NCI-H526 (cell line): ENCODE measurements at regions not wholly inside any gene's neighbourhood (a gene's known extent, or its start where the extent isn't known, plus 50 kb on each side); places are given as distances from the start of the nearest gene placed in this dataset.

Source experiments
- DNase-seq, 2 experiments: peaks; one replicate each; lab custom pipeline; 2025; lab: John Stamatoyannopoulos, UW

DNA sequence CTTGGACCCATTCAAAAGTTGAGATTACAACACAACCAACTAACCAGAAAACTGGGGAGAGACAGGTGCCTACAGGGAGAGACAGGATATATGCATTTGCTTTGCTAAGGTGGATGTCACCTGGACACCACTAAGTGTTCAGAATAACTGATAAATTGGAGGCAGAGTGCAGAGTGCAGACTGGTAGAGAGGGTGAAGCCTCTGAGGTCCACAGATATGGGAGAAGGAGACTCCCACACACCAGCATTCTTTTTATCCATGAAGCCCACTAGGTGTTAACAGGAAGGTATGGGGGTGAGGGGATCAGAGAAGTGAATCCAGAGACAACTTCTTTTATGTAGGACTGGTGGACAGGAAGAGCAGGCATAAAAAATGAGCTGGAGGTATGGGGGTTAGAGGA lies 1310.0 kb upstream of the ZEB2 start:
- no peak for DNase-seq

DNA sequence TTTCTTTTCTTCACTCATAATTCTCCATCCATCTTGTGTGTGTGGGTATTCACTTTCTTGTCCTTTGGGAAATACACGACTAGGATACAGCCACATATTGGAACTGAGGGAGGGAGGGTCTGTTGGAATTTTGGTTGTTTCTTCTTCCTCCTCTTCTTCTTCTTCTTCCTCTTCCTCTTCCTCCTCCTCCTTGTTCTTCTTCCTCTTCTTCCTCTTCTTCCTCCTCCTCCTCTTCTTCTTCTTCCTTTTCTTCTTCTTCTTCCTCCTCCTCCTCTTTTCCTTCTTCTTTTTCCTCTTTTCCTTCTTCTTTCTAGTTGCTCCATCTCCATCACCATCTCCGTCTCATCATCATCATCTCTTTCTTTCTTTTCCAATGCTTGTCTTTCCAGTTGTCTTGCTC lies 1307.3 kb upstream of the ZEB2 start:
- DNase-seq, result no peak

DNA sequence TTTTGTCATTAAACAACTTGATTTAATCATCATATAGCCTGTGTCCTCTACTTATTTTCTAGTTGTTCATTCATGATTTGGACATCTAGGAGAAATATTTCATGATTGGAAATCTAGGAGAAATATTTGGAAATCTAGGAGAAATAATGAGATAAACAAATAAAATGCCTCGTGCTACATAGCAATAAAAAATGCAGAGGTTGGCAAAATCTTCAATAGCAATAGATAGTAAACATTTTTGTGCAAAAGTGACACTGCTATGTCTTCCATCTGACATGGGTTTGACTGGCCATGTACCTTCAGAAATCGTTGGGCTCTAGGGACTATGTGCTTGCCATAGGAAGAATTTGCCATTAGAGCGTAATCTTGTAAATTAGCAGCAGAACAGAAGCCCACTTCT lies 1304.5 kb upstream of the ZEB2 start:
- no peak for DNase-seq

DNA sequence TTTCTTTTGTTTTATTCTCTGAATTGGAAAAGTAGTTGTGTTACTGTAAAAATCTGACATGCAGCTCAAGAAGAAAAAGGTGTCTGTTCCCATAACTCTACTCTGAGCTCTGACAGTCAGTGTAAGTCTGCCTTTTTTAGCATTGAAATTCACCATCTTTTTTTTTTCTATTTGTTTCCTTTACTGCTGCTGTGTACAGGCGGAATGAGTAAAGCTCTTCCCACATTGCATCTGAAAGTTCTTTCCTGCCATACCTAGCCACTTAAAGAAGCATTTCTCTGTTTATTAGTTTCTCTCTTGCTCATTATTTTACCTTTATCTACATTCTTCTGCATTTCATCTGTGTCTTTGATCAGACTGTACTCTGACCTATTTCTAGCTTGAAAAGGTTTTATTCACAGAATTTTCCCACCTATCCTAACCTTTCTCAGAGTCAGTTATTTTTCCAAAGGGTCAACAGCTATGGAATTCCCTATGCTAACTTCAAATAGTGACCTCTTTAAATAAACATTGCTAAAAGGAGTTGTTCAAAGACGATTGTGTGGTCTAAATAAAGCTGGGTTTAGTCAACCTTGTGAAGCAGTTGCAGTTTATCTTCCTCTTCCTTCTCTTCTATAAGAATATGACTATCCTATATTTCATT lies 1303.1 kb upstream of the ZEB2 start:
- no peak for DNase-seq

DNA sequence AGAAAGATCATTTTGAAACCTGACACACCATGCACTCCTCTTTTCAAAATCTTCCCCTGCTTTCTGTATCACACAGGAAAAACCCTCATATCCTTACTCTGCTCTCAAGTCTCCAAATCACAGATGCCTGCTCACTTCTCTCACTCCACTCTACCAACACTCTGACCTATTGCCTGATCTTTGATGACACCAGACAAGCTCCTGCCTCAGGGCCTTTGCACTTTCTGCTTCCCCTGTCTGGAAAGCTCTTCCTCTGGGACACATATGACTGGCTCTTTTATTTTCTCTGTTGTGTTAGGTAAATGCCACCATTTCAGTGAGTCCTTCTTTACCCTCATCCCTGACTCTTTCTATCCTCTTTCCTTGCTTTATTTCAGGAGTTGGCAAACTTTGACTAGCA lies 1300.7 kb upstream of the ZEB2 start:
- DNase-seq, result no peak

DNA sequence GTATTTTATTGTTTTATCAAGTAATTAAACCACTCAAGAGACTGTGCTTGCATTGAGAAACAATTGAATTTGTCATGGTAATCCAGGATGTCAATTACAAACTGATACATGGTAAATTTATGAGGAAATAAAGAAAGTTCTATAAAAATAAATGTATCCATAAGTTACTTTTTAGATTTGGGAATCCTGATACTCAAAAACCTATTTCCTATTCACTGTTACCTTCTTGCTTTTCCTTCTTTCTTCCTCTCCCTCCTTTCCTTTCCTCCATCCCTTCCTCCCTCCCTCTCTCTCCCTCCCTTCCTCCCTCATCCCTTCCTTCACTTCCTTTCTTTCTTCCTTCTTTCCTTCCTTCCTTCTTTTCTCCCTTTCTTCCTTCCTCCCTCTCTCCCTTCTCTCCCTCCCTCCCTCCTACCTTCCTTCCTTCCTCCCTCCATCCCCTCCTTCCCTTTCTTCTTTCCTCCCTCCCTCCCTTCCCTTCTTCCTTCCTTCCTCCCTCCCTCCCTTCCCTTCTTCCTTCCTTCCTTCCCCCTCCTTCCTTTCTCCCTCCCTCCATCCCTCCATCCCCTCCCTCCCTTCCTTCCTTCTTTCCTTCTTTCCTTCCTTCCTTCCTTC lies 1299.1 kb upstream of the ZEB2 start:
- DNase-seq, result no peak

DNA sequence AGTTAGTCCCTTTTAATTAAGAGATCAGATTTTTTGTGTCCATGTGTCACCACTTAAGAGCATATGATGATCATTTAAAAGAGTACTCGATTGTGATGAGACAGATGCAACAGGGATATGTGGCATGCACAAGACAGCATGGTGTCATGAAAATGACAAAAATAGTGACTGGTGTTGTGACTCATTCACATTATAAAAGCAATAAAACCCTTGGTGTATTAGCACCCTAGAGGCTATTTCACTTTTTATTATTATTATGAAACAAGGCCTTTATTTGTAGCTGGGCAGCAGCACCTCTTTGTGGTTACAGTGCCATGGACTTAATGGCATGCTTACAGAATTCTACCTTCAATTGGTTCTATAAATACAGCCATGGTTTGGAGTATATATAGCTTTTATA lies 1296.0 kb upstream of the ZEB2 start:
- DNase-seq, result no peak

DNA sequence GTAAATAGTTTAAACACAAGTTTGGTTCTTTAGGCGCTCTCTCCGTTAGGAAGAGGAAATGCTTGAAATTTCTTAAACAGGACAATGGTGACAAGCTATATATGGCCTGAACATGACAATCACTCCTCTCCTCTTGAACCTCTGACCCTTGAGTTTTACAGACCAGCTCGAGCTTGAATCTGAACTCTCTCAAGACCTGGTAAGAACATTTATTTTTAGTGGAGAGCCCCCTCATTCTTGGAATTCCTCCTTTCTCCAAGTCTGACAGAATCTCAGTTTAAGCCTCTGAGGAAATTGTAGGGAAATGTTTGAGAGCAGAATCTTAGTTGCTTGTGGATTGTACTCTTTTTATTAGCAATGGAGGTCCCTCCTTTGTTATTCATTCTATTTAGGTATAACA lies 1293.6 kb upstream of the ZEB2 start:
- no peak for DNase-seq

DNA sequence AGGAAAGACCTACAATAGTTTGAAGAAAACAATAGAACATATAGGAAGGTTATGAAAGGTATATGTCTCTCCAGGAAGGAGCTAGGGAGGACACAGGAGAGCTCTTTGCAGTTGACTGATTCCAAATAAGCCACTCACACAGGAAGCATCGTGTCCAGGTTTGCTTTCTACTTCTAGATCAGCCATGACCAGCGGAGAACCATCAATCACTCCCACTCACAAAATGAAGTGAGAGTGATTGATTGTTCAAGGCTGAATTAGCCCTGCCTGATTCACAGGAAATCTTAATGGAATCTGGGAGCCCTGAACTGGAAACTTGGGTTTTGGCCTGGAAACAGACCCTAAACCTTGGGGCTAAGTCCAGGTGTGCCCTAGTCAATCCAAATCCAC lies 1292.2 kb upstream of the ZEB2 start:
- DNase-seq, result no peak

DNA sequence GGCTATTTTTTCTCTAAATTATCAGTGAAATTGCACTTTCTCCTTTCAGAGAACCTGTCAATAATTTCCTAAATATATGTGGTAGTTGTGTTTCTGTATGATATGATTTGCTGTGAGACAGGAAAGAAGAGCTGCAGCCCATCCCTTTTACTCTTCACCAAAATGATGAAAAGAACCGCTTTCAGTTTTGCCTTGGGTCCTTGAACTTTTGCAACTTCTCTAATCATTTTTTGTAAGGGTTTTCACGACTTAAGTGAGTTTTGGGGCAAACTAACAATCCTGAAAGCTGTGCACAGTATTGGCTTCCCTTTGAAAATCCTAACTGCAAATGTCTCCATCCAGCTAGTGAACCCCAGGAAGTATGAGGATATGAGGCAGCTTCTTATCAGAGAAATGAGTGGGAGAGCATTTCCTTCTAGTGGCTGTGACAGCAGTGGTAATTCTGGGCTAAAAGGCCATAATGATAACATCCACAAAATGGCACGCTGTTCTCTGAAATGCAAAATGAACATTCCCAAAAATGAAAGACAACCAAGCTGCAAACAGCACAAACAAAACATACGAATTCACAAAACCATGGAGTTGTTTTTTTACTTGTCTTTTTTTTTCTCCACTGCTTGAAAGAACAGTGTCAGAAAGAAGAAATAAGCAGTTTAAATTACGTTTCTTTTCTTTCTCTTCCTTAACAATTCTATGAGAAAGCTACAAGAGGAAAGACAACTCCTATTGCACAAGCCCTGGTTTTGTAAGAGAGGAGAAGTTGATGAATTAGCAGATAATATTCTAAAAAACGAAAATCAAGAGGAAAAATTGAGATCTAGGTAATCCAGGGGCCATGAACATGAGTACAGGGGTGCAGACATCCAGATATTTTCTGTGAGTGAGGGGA lies 1291.6 kb upstream of the ZEB2 start:
- DNase-seq, result no peak

DNA sequence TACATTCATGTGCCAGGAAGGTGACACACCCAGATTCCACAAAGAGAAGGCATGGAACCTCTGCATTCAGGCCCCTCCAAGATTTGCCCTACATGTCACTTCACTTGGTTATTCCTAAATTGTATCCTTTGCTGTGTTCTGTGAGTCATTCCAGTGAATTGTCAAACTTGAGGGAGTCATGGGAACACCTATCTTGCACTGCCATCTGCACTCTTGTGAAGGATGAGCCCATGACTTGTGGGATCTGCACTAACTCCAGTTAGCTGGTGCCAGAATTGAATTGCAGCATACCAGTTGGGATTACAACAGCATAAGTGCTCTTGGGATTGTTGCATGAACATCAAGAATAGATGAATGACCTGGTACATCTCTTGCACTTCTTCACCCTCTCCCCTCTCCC lies 1288.0 kb upstream of the ZEB2 start:
- no peak for DNase-seq

DNA sequence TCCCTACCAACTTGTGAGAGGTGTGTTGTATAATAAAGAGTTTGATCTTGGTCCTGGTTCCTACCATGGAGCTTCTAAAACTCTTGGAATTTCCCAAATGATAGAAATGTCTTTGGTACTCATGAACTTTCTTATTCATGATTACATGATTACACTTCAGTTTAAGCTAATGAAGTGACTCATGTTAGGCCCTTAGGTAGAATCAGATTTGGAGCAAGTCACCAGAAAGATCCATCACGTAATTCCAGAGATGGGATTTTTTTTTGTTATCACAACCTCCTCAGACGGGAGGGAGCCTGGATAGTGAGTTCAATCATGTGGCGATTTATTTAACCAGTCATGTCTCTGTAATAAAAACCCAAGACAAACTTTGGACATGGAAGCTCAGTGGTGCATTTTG lies 1287.6 kb upstream of the ZEB2 start:
- no peak for DNase-seq

DNA sequence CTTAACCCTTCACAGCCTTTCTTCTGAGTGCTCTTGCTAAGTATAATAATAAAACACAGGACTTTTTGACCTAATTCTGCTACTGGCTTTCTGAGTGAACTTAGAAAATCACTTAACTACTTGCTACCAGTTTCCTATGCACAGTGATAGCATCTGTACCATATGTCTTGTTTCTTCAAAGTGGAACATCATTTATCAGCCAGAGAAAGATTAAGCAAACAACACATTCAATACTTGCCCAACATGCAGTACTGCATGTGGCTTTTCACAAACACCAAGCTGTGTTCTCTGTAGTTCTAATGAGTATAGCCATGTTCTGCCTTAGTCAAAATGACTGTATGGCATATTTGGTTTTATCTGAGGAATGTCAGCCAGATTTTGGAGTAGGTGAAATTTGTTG lies 1286.6 kb upstream of the ZEB2 start:
- no peak for DNase-seq

DNA sequence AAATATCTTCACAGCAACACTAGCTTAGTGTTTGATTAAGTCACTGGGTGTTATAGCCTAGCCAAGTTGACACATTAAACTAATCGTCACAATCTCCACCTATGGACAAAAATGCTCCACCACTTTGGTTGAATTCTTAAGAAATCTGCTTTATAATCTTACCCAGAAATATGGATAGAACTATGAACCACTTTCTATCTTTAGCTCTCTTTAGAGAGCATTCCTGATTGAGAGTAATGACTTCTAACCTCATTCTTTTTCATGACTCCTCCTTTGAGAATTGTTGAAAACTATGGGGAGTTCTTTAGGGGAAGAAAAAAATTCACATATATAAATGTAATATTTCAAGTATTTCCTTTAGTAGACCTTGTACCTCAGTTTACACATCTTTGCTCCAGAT lies 1282.2 kb upstream of the ZEB2 start:
- DNase-seq, result no peak

DNA sequence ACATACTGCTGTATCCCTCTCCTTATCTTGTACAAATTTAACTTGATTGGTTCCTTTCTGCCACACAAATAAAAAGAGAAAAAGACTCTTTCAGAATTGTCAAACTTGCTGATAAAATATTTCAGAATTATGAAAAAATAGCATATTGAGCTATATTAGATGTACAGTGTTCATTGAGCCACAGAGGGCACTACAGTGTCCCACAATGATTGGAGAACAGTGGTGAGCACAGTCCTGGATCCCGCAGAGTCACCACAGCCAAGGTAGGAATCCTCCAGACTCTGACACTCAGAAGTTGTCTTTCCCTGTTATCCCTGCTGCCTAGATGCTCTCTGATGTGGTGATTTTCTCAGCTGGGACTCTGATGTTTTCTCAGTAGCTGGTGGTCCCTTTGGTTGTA lies 1281.3 kb upstream of the ZEB2 start:
- no peak for DNase-seq

DNA sequence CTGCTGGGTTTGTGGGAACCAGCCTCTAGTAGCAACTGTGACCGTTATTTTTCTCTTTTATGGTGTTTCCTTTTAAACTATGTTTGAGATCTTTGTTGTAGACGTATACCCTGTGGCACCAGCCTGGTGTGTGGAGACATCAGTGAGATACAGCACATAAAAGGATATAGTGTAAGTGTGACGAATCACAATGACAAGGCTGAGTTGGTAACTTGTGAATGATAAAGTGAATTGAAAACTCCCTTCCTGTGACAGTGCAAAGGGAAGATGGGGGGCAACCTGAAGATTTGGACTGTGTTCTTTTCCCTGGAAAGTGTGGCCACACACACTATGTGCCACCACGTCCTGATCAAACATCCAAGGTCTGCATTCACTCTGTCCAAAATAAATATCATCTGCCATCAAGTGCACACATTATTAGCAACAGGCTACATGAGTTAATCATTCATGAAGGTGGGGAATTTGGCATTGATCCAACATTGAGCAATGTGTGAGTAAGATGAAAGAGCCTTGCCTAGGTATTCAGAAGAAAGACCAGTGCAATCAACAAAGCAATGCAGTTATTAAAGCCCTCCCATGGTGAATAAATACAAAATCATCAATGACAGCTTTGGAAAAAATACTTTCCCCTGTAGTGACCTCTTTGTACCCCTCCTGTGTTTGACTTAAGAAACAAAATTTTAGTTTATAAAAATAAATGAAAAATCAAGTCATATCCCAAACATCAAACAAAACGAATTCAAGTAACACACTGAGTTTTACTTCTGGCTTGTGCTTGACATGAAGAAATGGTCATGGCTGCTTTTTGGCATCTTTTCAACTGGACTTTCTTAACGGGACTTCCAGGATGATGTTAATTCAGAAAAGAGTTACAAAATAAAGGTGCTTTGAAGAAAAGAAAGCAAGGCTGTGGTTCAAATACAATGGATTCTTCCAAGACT lies 1280.5 kb upstream of the ZEB2 start:
- no peak for DNase-seq

DNA sequence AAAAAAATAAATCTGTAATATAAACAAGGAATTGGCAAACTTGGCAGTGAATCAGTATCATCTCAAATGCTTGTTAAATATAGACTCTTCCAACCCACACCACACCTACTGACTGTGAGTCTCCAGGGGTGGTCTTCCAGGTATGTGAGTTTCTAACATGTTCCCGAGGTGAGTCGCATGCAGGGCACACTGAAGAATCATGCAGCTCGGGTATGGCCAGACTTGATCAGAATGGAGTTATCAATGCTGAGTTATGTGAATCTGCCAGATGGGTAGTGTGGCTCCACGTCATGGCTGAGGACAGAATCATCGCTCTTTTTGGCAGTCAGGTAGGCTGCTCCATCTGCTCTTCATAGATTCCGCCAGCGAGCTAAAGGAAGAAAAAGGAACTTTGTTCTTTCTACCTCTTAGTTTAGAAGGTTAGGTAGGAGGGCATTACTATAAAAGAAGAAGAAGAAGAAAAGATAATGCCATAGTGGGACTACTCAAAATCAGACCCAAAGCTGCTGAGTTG lies 1279.7 kb upstream of the ZEB2 start:
- no peak for DNase-seq

DNA sequence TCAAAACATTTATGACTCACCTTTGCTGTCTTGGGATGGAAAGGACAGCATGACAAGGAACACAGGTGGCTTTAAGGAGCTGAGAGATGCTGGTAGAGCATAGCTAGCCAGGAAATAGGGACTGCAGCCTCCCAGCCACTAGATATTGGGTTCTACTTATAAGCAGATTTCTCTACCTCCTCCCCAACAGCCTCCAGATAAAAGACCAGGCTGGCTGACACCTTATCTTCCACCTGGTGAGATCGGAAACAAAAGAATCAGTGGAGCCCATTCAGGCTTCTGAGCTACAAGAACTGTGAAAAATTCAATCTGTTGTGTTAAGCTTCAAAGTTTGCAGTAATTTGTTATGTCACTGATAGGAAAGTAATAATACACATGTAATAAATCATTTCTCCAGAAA lies 1278.5 kb upstream of the ZEB2 start:
- DNase-seq, result no peak

DNA sequence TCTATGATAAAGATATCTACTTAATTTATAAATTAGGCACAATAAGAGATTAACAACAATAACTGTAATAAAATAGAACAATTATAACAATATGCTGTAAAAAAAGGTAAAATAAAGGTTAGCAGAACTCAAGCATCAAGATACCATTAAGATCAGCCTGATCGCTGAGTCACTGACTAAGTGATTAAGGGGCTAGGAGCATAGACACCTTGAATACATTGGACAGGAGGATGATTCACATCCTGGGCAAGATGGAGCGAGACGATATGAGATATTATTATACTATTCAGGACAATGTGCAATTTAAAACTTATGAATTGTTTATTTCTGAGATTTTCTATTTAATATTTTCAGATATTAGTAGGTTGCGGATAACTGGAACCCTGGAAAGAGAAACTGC lies 1277.8 kb upstream of the ZEB2 start:
- no peak for DNase-seq

DNA sequence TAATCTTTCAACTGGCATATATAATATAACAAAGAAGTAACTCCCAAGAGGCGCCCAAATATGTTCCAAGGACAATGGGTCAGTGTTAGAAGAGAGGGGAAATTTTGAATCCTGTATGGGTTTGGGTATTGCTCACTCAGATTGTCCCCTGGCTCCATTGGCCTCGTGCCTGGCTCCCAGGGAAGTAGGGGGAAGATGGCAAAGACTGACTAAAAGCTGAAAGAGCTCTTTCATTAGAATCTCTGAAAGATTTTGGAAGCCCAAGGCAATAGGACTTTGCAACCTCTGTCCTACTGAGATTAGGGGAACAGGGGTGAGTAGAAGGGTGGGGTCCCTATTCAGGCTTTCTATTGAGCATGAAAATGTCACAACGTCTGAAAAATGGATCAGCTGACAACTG lies 1272.8 kb upstream of the ZEB2 start:
- DNase-seq, result no peak

DNA sequence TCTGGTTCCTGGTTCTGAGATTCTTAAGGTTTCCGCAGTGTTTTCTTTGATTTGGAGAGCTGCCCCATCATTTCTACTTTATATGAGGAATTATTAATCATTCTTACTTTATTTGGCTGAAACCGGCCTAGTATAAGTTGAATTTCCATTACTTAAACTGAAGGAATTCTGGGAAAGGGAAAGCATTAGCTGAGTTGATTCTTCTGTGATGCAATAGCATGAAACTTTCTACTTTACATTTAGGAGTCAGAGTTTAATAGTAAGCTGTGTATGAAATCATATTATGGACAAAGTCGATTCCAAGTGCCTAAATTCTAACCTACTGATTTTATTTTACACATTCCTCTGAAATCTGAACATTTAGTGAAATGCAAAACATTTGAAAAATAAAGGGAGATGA lies 1269.7 kb upstream of the ZEB2 start:
- DNase-seq, result no peak
